Large intestine (tissue), 3 donors: ENCODE measurements at regions not wholly inside any gene's neighbourhood (a gene's known extent, or its start where the extent isn't known, plus 50 kb on each side); places are given as distances from the start of the nearest gene placed in this dataset.
"Not testable (repeated sequence)": the region's sequence is repeated elsewhere in the genome, so short reads cannot be mapped to it uniquely, and the experiment has no call there.

Experiments
- DNase-seq, 2 donors: peaks; one replicate each; pipeline versions ENCODE4 v3.0.0 to v3.0.0-alpha.2; 2013
- H3K27ac ChIP-seq: one replicate; pipeline ENCODE4 v1.5.1; 2013; ENCODE audit warnings: low read length
- H3K27me3 ChIP-seq: 2 replicates; pipeline ENCODE4 v1.6.1; 2013; ENCODE audit warnings: low read length; ENCODE audit not compliant: control insufficient read depth, insufficient read depth
- H3K36me3 ChIP-seq: 2 replicates; pipeline ENCODE4 v1.6.1; 2013; ENCODE audit warnings: low read length; ENCODE audit not compliant: control insufficient read depth, insufficient read depth
- H3K4me1 ChIP-seq: one replicate; pipeline ENCODE4 v1.6.1; 2013; ENCODE audit warnings: low read length; ENCODE audit not compliant: control insufficient read depth, insufficient read depth
- H3K4me3 ChIP-seq: one replicate; pipeline ENCODE4 v1.5.1; 2013; ENCODE audit warnings: low read length
- H3K9me3 ChIP-seq: one replicate; pipeline ENCODE4 v1.6.1; 2013; ENCODE audit warnings: mild to moderate bottlenecking, low read depth, low read length, moderate library complexity; ENCODE audit not compliant: control insufficient read depth
- WGBS: methylation state at CpG from one replicate; pipeline ENCODE4 v1.1.5; 2013; ENCODE audit warnings: low lambda C conversion rate; ENCODE audit not compliant: insufficient coverage; 5-methylcytosine and 5-hydroxymethylcytosine counted together

- Histone ChIP-seq H3K36me3 (no peaks in the 10 kb centered on the region), H3K27ac (no peak overlapping the region), H3K27me3 (no peaks in the 10 kb centered on the region), H3K4me3 (no peak overlapping the region), H3K9me3 (no peaks in the 10 kb centered on the region), H3K4me1 (no peaks in the 10 kb centered on the region)
- DNase-seq = no peak
- WGBS = 100% methylated on average over 1 of the region's 1 CpG
Measured at GRCh38 chr1:229854620-229855019, 212.4 kb upstream of the GALNT2 start.

- no peaks in the 10 kb centered on the region for H3K36me3 ChIP-seq
- no peak overlapping the region for H3K4me3 ChIP-seq
- no peak overlapping the region for H3K27ac ChIP-seq
- no peaks in the 10 kb centered on the region for H3K9me3 ChIP-seq
- DNase-seq = no peak
- no peaks in the 10 kb centered on the region for H3K27me3 ChIP-seq
- 90% methylated on average over 2 of the region's 7 CpGs for WGBS
- no peaks in the 10 kb centered on the region for H3K4me1 ChIP-seq
Measured at GRCh38 chr1:229856009-229856650, 210.9 kb upstream of the GALNT2 start.

GRCh38 chr1:229857585-229857984 lies 209.5 kb upstream of the GALNT2 start:
- no CpG with 5 or more reads among the region's 4 CpGs for WGBS

DNA sequence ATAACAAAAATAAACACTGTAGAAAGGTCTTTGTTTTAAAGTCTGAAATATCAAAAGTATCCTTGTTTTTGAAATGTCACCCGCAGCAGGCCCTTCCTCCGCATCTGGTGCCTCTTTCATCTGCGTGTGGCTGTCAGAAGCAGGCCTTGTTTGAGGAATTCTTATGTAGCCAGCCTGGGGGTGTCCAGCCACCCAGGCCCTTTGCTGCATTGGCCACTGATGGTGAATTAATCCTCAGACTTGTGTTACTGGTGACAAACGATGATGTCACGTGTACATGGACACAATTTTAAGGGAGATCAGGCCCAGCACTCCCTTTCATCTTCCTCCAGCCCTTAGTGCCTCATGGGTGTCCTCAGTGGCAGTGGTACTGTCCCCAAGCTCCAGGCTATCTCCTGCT lies 208.0 kb upstream of the GALNT2 start:
- no peaks in the 10 kb centered on the region for H3K36me3 ChIP-seq
- no peak for DNase-seq
- no peaks in the 10 kb centered on the region for H3K27me3 ChIP-seq
- no peak overlapping the region for H3K27ac ChIP-seq
- H3K4me1 ChIP-seq = no peaks in the 10 kb centered on the region
- H3K4me3 ChIP-seq = no peak overlapping the region
- no peaks in the 10 kb centered on the region for H3K9me3 ChIP-seq
- 86% methylated on average over 1 of the region's 5 CpGs for WGBS

More at GRCh38 chr1:229857585-229857984, 209.5 kb upstream of the GALNT2 start:
- no peak for DNase-seq
- Histone ChIP-seq H3K36me3 (no peaks in the 10 kb centered on the region), H3K9me3 (no peaks in the 10 kb centered on the region), H3K4me3 (no peak overlapping the region), H3K4me1 (no peaks in the 10 kb centered on the region), H3K27me3 (no peaks in the 10 kb centered on the region), H3K27ac (no peak overlapping the region)

DNA sequence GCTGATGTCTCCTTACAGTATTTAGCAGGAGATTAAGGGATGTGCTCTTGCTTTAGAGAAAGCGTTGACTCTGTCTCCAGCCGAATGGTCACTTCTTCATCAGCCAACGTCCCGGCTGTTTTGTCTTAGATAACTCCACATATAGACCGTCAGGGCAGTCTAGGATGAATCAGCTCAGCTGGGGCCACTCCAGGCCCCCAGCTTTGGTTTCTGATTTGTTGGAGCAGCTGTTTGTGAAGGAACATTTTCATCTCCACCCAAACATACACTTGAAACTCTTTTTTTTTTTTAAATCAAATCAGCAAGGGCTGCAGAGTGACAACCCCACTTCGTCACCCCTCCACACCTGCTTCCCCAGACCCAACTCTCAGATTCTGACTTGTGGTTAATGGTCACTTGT lies 206.1 kb upstream of the GALNT2 start:
- H3K9me3 ChIP-seq = no peaks in the 10 kb centered on the region
- 86% methylated on average over 4 of the region's 6 CpGs for WGBS
- no peak overlapping the region for H3K4me3 ChIP-seq
- no peaks in the 10 kb centered on the region for H3K36me3 ChIP-seq
- DNase-seq = no peak
- no peak overlapping the region for H3K27ac ChIP-seq
- H3K4me1 ChIP-seq = no peaks in the 10 kb centered on the region
- H3K27me3 ChIP-seq = no peaks in the 10 kb centered on the region

DNA sequence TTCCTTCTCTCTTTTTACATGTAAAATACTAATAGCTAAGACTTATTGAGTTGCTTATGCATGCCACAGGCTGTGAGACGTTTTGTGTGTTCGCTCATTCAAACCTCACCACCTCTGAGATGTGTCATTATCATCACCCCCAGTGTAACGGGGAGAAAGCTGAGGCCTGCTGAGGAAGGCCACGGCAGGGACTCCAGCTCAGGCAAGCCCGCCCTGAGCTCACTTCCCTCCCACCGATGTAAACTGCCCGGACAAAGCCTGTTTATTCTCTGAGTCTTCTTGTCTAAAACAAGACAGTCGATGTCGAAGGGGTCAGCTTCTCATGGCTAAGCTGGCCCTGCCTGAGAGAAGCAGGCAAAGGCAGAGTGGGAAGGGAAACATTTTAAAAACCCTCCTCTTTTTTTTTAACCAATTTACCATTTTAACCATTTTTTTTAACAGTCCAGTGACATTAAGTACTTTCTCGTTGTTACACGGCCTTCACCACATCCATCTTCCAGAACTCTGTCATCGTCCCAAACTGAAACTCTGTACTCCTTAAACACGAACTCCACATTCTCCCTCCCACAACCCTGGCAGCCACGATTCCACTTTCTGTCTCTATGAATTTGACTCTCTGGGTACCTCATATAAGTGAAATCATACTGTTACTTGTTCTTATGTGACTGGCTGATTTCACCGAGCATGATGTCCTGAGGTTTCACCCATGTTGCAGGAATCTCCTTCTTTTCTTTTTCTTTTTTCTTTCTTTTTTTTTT lies 204.8 kb upstream of the GALNT2 start:
- no peaks in the 10 kb centered on the region for H3K27me3 ChIP-seq
- 66% methylated on average over 2 of the region's 15 CpGs for WGBS
- H3K27ac ChIP-seq = no peak overlapping the region
- H3K36me3 ChIP-seq = no peaks in the 10 kb centered on the region
- DNase-seq = no peak
- no peaks in the 10 kb centered on the region for H3K9me3 ChIP-seq
- H3K4me1 ChIP-seq = no peaks in the 10 kb centered on the region
- H3K4me3 ChIP-seq = no peak overlapping the region

DNA sequence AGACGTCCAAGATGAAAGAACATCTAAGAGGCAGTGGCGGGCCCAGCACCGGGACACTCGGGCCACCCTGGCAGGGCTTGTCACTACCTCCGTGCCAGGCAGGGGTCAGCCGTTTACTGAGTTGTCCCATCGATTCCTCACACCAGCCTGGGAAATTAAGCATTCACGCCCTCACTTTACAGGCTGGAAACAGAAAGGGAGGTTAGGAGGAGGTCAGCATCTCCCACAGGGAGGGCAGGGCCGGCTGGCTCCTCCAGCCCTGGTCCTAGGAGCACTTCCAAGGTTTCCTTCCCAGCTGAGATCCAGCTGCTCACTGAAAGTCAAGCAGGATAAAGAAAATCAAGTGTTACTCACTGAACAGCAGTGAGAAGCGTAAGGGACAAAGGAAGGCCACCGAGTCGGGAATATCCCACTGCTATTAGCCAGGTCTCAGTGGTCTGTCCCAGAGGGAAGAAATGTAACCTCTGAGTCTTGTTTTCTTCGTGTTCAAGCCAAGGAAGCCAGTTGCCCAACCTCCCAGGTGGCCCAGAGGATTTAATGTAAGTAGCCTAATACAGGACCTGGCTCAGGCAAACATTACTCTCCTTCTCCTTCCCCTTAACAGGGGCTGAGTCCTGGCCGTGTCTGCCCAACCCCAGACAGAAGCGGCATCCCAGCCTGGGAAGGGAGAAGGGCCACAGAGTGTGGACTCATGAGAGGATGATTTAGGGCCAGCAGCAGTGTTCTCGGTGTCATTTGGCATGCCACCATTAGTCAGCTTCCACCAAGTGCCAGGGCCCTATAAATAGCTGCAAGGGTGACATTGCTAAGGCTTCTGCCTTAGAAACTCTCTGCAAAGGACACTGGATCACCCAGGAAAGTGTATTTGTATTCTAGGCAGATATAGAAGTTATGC lies 203.1 kb upstream of the GALNT2 start:
- Histone ChIP-seq H3K9me3 (no peaks in the 10 kb centered on the region), H3K27me3 (no peaks in the 10 kb centered on the region), H3K27ac (no peak overlapping the region), H3K36me3 (no peaks in the 10 kb centered on the region), H3K4me3 (no peak overlapping the region), H3K4me1 (no peaks in the 10 kb centered on the region)
- DNase-seq = no peak
- no CpG with 5 or more reads among the region's 16 CpGs for WGBS

GRCh38 chr1:229864686-229865230 lies 202.3 kb upstream of the GALNT2 start:
- H3K9me3 ChIP-seq = no peaks in the 10 kb centered on the region
- no peak overlapping the region for H3K4me3 ChIP-seq
- 100% methylated on average over 1 of the region's 15 CpGs for WGBS
- H3K27me3 ChIP-seq = no peaks in the 10 kb centered on the region
- no peak overlapping the region for H3K27ac ChIP-seq
- DNase-seq = no peak
- H3K36me3 ChIP-seq = no peaks in the 10 kb centered on the region
- no peaks in the 10 kb centered on the region for H3K4me1 ChIP-seq

DNA sequence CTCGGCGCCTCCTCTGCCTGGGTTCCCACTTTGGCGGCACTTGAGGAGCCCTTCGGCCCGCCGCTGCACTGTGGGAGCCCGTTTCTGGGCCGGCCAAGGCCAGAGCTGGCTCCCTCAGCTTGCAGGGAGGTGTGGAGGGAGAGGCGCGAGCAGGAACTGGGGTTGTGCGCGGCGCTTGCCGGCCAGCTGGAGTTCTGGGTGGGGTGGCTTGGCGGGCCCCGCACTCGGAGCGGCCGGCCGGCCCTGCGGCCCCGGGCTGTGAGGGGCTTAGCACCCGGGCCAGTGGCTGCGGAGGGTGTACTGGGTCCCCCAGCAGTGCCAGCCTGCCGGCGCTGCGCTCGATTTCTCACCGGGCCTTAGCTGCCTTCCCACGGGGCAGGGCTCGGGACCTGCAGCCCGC lies 201.7 kb upstream of the GALNT2 start:
- H3K4me3 ChIP-seq, DNase-seq, H3K27ac ChIP-seq, H3K36me3 ChIP-seq, H3K9me3 ChIP-seq, H3K27me3 ChIP-seq, H3K4me1 ChIP-seq: not testable (repeated sequence)
- WGBS = no CpG with 5 or more reads among the region's 32 CpGs

DNA sequence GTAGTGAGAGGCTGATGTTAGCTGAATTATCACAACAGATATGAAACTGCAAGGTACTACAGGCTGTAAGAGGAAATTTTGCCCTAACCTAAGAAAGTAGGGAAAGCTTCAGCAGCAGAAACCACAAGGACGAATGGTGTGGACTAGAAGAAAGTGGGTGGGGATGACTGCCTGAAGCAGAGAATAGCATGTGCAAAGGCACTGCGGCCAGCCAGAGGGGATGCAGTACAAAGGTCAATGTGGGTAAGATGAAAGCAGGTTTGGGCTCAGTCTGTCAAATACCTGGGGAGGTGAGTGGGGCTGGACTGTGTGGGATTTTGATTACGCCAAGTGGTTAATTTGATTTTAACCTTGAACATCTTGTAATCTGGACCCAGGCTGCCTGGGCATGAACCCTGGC lies 199.3 kb upstream of the GALNT2 start:
- H3K9me3 ChIP-seq = no peaks in the 10 kb centered on the region
- no peaks in the 10 kb centered on the region for H3K4me1 ChIP-seq
- DNase-seq = no peak
- H3K27ac ChIP-seq = no peak overlapping the region
- H3K36me3 ChIP-seq = no peaks in the 10 kb centered on the region
- H3K4me3 ChIP-seq = no peak overlapping the region
- no CpG with 5 or more reads among the region's 3 CpGs for WGBS
- H3K27me3 ChIP-seq = no peaks in the 10 kb centered on the region
